A549 (cell line): ENCODE measurements at regions not wholly inside any gene's neighbourhood (a gene's known extent, or its start where the extent isn't known, plus 50 kb on each side); places are given as distances from the start of the nearest gene placed in this dataset.

Experiments used
- ATAC-seq, 2 experiments: fragments of 200-7000 bp in 1 of 2; fragments of >200 bp in 1 of 2; cut with Nextera tagmentation in 1 of 2; cut with Tn5 transposase in 1 of 2; 3 replicates each; pipeline versions ENCODE4 v1.8.0 to v1.9.1; 2018 to 2020; ENCODE audit warnings: mild to moderate bottlenecking in 1 of 2, moderate library complexity in 1 of 2
- CTCF ChIA-PET: fragments of 300-600 bp; sonication (Branson Sonifier 250); formaldehyde crosslinking; extraction: SDS; loops from one replicate; lab custom pipeline; 2021; ENCODE audit warnings: antibody characterized with exemption, inconsistent platforms; lab: Yijun Ruan, JAX
- POLR2A ChIA-PET: fragments of 350-600 bp; formaldehyde crosslinking; extraction: SDS; loops from one replicate; lab custom pipeline; 2021; ENCODE audit warnings: antibody characterized with exemption, inconsistent platforms; lab: Yijun Ruan, JAX
- DNase-seq, 2 experiments: peaks; one replicate each; pipeline versions ENCODE4 v3.0.0 to v3.0.0-alpha.2; 2011 to 2016; ENCODE audit warnings: low read depth in 1 of 2, low spot score in 1 of 2
- FAIRE-seq: peaks from 2 replicates; lab custom pipeline; 2011; peaks lifted over from hg19 to GRCh38; lab: Jason Lieb, UNC
- H3K27ac ChIP-seq, 2 experiments: fragments of >200 bp; sonication (Bioruptor Twin); formaldehyde crosslinking; 3 replicates each; pipeline ENCODE4 v1.5.1; 2016 to 2017
- H3K4me1 ChIP-seq: fragments of >200 bp; sonication (Bioruptor Twin); formaldehyde crosslinking; 3 replicates; pipeline ENCODE4 v1.6.1; 2016
- H3K4me2 ChIP-seq: fragments of >200 bp; sonication (Bioruptor Twin); formaldehyde crosslinking; 3 replicates; pipeline ENCODE4 v1.6.1; 2016
- H3K4me3 ChIP-seq: fragments of >200 bp; sonication (Bioruptor Twin); formaldehyde crosslinking; 3 replicates; pipeline ENCODE4 v1.5.1; 2016
- H3K9me3 ChIP-seq: fragments of >200 bp; sonication (Bioruptor Twin); formaldehyde crosslinking; 3 replicates; pipeline ENCODE4 v1.6.1; 2016
- ATOH8 ChIP-seq: fragments of 250-450 bp; sonication (Bioruptor Pico); IDR thresholded peaks from 2 replicates; pipeline ENCODE4 v1.5.0; 2020; ENCODE audit warnings: low read depth, mild to moderate bottlenecking, moderate library complexity
- CBX8 ChIP-seq: fragments of 200-600 bp; sonication (generic); IDR thresholded peaks from 2 replicates; pipeline ENCODE4 v1.6.1; 2016
- CHD4 ChIP-seq: fragments of 200-600 bp; sonication (generic); IDR thresholded peaks from 2 replicates; pipeline ENCODE4 v1.6.1; 2016; ENCODE audit warnings: antibody characterized with exemption, mild to moderate bottlenecking, borderline replicate concordance
- EHMT2 ChIP-seq: fragments of 200-600 bp; sonication (generic); IDR thresholded peaks from 2 replicates; pipeline ENCODE4 v1.6.1; 2016; ENCODE audit warnings: antibody characterized with exemption, low read depth, mild to moderate bottlenecking, moderate library complexity
- FOXS1 ChIP-seq: fragments of 250-450 bp; sonication (Bioruptor Pico); IDR thresholded peaks from 2 replicates; pipeline ENCODE4 v1.5.0; 2020; ENCODE audit warnings: mild to moderate bottlenecking, moderate library complexity
- GATA3 ChIP-seq: IDR thresholded peaks from 2 replicates; pipeline ENCODE4 v1.6.1; 2012; ENCODE audit warnings: borderline replicate concordance
- HOXB13 ChIP-seq: fragments of 250-450 bp; sonication (Bioruptor Pico); IDR thresholded peaks from 2 replicates; pipeline ENCODE4 v1.5.0; 2020; ENCODE audit warnings: low read depth, mild to moderate bottlenecking, moderate library complexity
- HOXB5 ChIP-seq: fragments of 250-450 bp; sonication (Bioruptor Pico); IDR thresholded peaks from 2 replicates; pipeline ENCODE4 v1.5.0; 2020; ENCODE audit warnings: mild to moderate bottlenecking, moderate library complexity
- KDM1A ChIP-seq: fragments of 200-600 bp; sonication (generic); IDR thresholded peaks from 2 replicates; pipeline ENCODE4 v1.6.1; 2016; ENCODE audit warnings: low read depth, mild to moderate bottlenecking
- KDM5A ChIP-seq: fragments of 200-600 bp; sonication (generic); IDR thresholded peaks from 2 replicates; pipeline ENCODE4 v1.6.1; 2016; ENCODE audit warnings: antibody characterized with exemption, mild to moderate bottlenecking
- MAZ ChIP-seq: fragments of 150-350 bp; IDR thresholded peaks from 2 replicates; pipeline ENCODE4 v1.6.1; 2014; ENCODE audit warnings: antibody characterized with exemption, low read depth, low read length, borderline replicate concordance
- MYC ChIP-seq: IDR thresholded peaks from 2 replicates; pipeline ENCODE4 v1.6.1; 2012; ENCODE audit warnings: mild to moderate bottlenecking, inconsistent platforms, low read length, improper control_type of control experiment, borderline replicate concordance
- NFE2L2 ChIP-seq: fragments of 150-350 bp; conservative IDR thresholded peaks from 2 replicates; pipeline ENCODE4 v1.6.1; 2014; ENCODE audit warnings: low read length
- NR3C1 ChIP-seq: fragments of >200 bp; sonication (Bioruptor Twin); formaldehyde crosslinking; IDR thresholded peaks from 3 replicates; pipeline ENCODE4 v1.6.1; 2017
- PHF8 ChIP-seq: fragments of 200-600 bp; sonication (generic); IDR thresholded peaks from 2 replicates; pipeline ENCODE4 v1.6.1; 2016; ENCODE audit warnings: low read depth, mild to moderate bottlenecking, antibody characterized with exemption, moderate library complexity, borderline replicate concordance
- POLR2AphosphoS2 ChIP-seq: conservative IDR thresholded peaks from 2 replicates; pipeline ENCODE4 v1.6.1; 2012; ENCODE audit warnings: low read length, improper control_type of control experiment, inconsistent platforms
- RAD21 ChIP-seq, 2 experiments: fragments of >200 bp in 1 of 2; sonication (Bioruptor Twin) in 1 of 2; formaldehyde crosslinking in 1 of 2; IDR thresholded peaks in 1 of 2; conservative IDR thresholded peaks in 1 of 2; 2 replicates in 1 of 2; 3 replicates in 1 of 2; pipeline ENCODE4 v1.6.1; 2012 to 2018; ENCODE audit warnings: inconsistent platforms in 1 of 2
- RARB ChIP-seq: fragments of 250-450 bp; sonication (Bioruptor Pico); IDR thresholded peaks from 2 replicates; pipeline ENCODE4 v1.8.0; 2021; ENCODE audit warnings: mild to moderate bottlenecking, moderate library complexity
- RCOR1 ChIP-seq: fragments of 150-350 bp; IDR thresholded peaks from 2 replicates; pipeline ENCODE4 v1.6.1; 2014; ENCODE audit warnings: antibody characterized with exemption, low read length, low read depth
- RFX5 ChIP-seq: fragments of 450-650 bp; IDR thresholded peaks from 2 replicates; pipeline ENCODE4 v1.7.1; 2014; ENCODE audit warnings: antibody characterized with exemption, mild to moderate bottlenecking, moderate library complexity
- RNF2 ChIP-seq: fragments of 200-600 bp; sonication (generic); IDR thresholded peaks from 2 replicates; pipeline ENCODE4 v1.6.1; 2016; ENCODE audit warnings: low read depth, mild to moderate bottlenecking, antibody characterized with exemption, moderate library complexity, borderline replicate concordance
- USF2 ChIP-seq: fragments of 450-650 bp; IDR thresholded peaks from 2 replicates; pipeline ENCODE4 v1.6.1; 2014; ENCODE audit warnings: antibody characterized with exemption
- ZFP36 ChIP-seq: fragments of 450-650 bp; IDR thresholded peaks from 2 replicates; pipeline ENCODE4 v1.6.1; 2014; ENCODE audit warnings: borderline replicate concordance; ENCODE audit not compliant: partially characterized antibody
- ZNF302 ChIP-seq: fragments of 250-450 bp; sonication (Bioruptor Pico); IDR thresholded peaks from 2 replicates; pipeline ENCODE4 v1.9.0; 2021; ENCODE audit warnings: inconsistent platforms, mild to moderate bottlenecking, moderate library complexity
- WGBS: methylation state at CpG from one replicate; pipeline ENCODE4 v1.1.6; 2017; ENCODE audit errors: missing lambda C conversion rate; 5-methylcytosine and 5-hydroxymethylcytosine counted together
- TF ChIP-seq, protein P1 (sequence below): fragments of 150-350 bp; IDR thresholded peaks from 2 replicates; pipeline ENCODE4 v1.6.1; 2014; ENCODE audit warnings: low read depth, mild to moderate bottlenecking, low read length
- TF ChIP-seq, protein P2 (sequence below): fragments of >200 bp; sonication (Bioruptor Twin); formaldehyde crosslinking; IDR thresholded peaks from 3 replicates; pipeline ENCODE4 v1.6.1; 2016

GRCh38 chr6:96683819-96684528 is 121.0 kb downstream of the FHL5 start:
- H3K9me3 ChIP-seq, result no peaks in the 10 kb centered on the region
- no peak overlapping the region for H3K27ac ChIP-seq
- H3K4me1 ChIP-seq, result no peaks in the 10 kb centered on the region
- no peak for DNase-seq
- ATAC-seq, result no peak
- FAIRE-seq, result no peak
- H3K4me3 ChIP-seq, result no peak overlapping the region
- TF ChIP-seq EHMT2 (no peak), RARB (CRISPR knock-in tag) (no peak), HOXB5 (CRISPR knock-in tag) (no peak), ATOH8 (no peak), NFE2L2 (no peak), RNF2 (no peak), RFX5 (no peak), RAD21 (conservative IDR thresholded peaks at IDR 0.05 in 1 of 2, IDR thresholded peaks at IDR 0.05 in 1 of 2) (no peak), NR3C1 (no peak), FOXS1 (CRISPR knock-in tag) (no peak), PHF8 (no peak), GATA3 (no peak)
- TF ChIP-seq, protein P1, sequence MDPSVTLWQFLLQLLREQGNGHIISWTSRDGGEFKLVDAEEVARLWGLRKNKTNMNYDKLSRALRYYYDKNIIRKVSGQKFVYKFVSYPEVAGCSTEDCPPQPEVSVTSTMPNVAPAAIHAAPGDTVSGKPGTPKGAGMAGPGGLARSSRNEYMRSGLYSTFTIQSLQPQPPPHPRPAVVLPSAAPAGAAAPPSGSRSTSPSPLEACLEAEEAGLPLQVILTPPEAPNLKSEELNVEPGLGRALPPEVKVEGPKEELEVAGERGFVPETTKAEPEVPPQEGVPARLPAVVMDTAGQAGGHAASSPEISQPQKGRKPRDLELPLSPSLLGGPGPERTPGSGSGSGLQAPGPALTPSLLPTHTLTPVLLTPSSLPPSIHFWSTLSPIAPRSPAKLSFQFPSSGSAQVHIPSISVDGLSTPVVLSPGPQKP, result no peak
- TF ChIP-seq, all 56 proteins: peak for 0
- CTCF ChIA-PET, result no interaction called here
- 13% methylated on average over 3 of the region's 3 CpGs for WGBS
- no peak overlapping the region for H3K4me2 ChIP-seq
- POLR2A ChIA-PET, result no interaction called here

- ChIA-PET POLR2A (no interaction called here), CTCF (interaction anchor here (0.6 kb wide), 1 partner anchor 234 kb away, joined by 3 read pairs; no protein-coding TSS in a partner anchor)
- no peaks in the 10 kb centered on the region for H3K9me3 ChIP-seq
- H3K4me3 ChIP-seq, result no peak overlapping the region
- H3K4me1 ChIP-seq, result no peaks in the 10 kb centered on the region
- H3K4me2 ChIP-seq, result no peak overlapping the region
- ATAC-seq (no peak), FAIRE-seq (no peak), DNase-seq (no peak)
- no peak overlapping the region for H3K27ac ChIP-seq
- TF ChIP-seq HOXB13 (CRISPR knock-in tag) (no peak), MYC (no peak), ZFP36 (no peak), CBX8 (no peak), PHF8 (no peak), NR3C1 (no peak), KDM1A (no peak), CHD4 (no peak), EHMT2 (no peak), POLR2AphosphoS2 (no peak), USF2 (no peak), RCOR1 (no peak), MAZ (no peak), KDM5A (no peak), ZNF302 (CRISPR knock-in tag) (no peak)
- TF ChIP-seq, protein P2, sequence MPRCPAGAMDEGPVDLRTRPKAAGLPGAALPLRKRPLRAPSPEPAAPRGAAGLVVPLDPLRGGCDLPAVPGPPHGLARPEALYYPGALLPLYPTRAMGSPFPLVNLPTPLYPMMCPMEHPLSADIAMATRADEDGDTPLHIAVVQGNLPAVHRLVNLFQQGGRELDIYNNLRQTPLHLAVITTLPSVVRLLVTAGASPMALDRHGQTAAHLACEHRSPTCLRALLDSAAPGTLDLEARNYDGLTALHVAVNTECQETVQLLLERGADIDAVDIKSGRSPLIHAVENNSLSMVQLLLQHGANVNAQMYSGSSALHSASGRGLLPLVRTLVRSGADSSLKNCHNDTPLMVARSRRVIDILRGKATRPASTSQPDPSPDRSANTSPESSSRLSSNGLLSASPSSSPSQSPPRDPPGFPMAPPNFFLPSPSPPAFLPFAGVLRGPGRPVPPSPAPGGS, result no peak
- TF ChIP-seq, all 56 proteins: peak for 0
Measured at GRCh38 chr6:96682017-96682416, 119.1 kb downstream of the FHL5 start.
